NT2/D1 (cell line): ENCODE measurements at regions not wholly inside any gene's neighbourhood (a gene's known extent, or its start where the extent isn't known, plus 50 kb on each side); places are given as distances from the start of the nearest gene placed in this dataset.
"Not testable (repeated sequence)": the region's sequence is repeated elsewhere in the genome, so short reads cannot be mapped to it uniquely, and the experiment has no call there.

Experiments
- SUZ12 ChIP-seq: IDR thresholded peaks from 2 replicates; pipeline ENCODE4 v1.6.1; 2011; ENCODE audit not compliant: insufficient read length, insufficient read depth; ENCODE audit errors: extremely low read depth
- YY1 ChIP-seq: IDR thresholded peaks from 2 replicates; pipeline ENCODE4 v1.6.1; 2011; ENCODE audit not compliant: insufficient read length, insufficient read depth
- ZNF274 ChIP-seq: IDR thresholded peaks from 2 replicates; pipeline ENCODE4 v1.6.1; 2011; ENCODE audit warnings: mild to moderate bottlenecking, low read depth, low read length

DNA sequence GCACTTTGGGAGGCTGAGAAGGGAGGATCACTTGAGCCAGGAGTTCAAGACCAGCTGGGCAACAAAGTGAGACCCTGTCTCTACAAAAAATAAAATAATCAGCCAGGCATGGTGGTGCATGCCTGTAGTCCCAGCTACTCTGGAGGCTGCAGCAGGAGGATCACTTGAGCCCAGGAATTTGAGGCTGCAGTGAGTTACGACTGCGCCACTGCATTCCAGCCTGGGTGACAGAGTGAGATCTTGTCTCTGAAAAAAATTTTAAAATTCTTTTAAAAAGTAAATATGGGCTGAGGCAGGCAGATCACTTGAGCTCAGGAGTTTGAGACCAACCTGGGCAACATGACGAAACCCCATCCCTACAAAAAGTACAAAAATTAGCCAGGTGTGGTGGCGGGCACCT is 91.4 kb upstream of the VGLL4 start:
- not testable (repeated sequence) for TF ChIP-seq YY1, ZNF274, SUZ12
